HG03378 (cell line): ENCODE measurements at regions not wholly inside any gene's neighbourhood (a gene's known extent, or its start where the extent isn't known, plus 50 kb on each side); places are given as distances from the start of the nearest gene placed in this dataset.
"Not testable (repeated sequence)": the region's sequence is repeated elsewhere in the genome, so short reads cannot be mapped to it uniquely, and the experiment has no call there.

Source experiments
- ATAC-seq: cut with Tn5 transposase; IDR thresholded peaks from one replicate; pipeline ENCODE4 v1.9.1; 2021; ENCODE audit warnings: mild to moderate bottlenecking, moderate library complexity; ENCODE audit not compliant: unreplicated experiment

- ATAC-seq = no peak
Observed at GRCh38 chr12:47378222-47378582, 298.4 kb upstream of the AMIGO2 start.

GRCh38 chr12:47377414-47378221 lies 297.9 kb upstream of the AMIGO2 start:
- no peak for ATAC-seq

- no peak for ATAC-seq
Observed at GRCh38 chr12:47376927-47377326, 297.2 kb upstream of the AMIGO2 start.

GRCh38 chr12:47373554-47374150 lies 293.9 kb upstream of the AMIGO2 start:
- no peak for ATAC-seq

- ATAC-seq = no peak
Observed at GRCh38 chr12:47370421-47370820, 290.7 kb upstream of the AMIGO2 start.

- no peak for ATAC-seq
Observed at GRCh38 chr12:47369085-47369484, 289.3 kb upstream of the AMIGO2 start.

GRCh38 chr12:47367912-47368537 lies 288.3 kb upstream of the AMIGO2 start:
- no peak for ATAC-seq

GRCh38 chr12:47366579-47366978 lies 286.8 kb upstream of the AMIGO2 start:
- ATAC-seq = no peak

- no peak for ATAC-seq
Observed at GRCh38 chr12:47366157-47366556, 286.4 kb upstream of the AMIGO2 start.

- ATAC-seq = not testable (repeated sequence)
Observed at GRCh38 chr12:47365443-47366076, 285.8 kb upstream of the AMIGO2 start.

GRCh38 chr12:47364261-47364660 lies 284.5 kb upstream of the AMIGO2 start:
- no peak for ATAC-seq

GRCh38 chr12:47362126-47362705 lies 282.5 kb upstream of the AMIGO2 start:
- no peak for ATAC-seq

GRCh38 chr12:47361389-47362021 lies 281.7 kb upstream of the AMIGO2 start:
- ATAC-seq = peak; percentile 79

- peak; percentile 23 for ATAC-seq
Observed at GRCh38 chr12:47360771-47361388, 281.1 kb upstream of the AMIGO2 start.

GRCh38 chr12:47360093-47360480 lies 280.3 kb upstream of the AMIGO2 start:
- no peak for ATAC-seq

- ATAC-seq = no peak
Observed at GRCh38 chr12:47359310-47360092, 279.7 kb upstream of the AMIGO2 start.

- not testable (repeated sequence) for ATAC-seq
Observed at GRCh38 chr12:47357006-47357405, 277.2 kb upstream of the AMIGO2 start.

GRCh38 chr12:47356129-47356700 lies 276.5 kb upstream of the AMIGO2 start:
- peak; percentile 81 for ATAC-seq

- ATAC-seq = no peak
Observed at GRCh38 chr12:47353508-47353907, 273.7 kb upstream of the AMIGO2 start.
